ACHN (cell line): ENCODE measurements at regions not wholly inside any gene's neighbourhood (a gene's known extent, or its start where the extent isn't known, plus 50 kb on each side); places are given as distances from the start of the nearest gene placed in this dataset.
"Not testable (repeated sequence)": the region's sequence is repeated elsewhere in the genome, so short reads cannot be mapped to it uniquely, and the experiment has no call there.

Experiments used
- DNase-seq: peaks from one replicate; pipeline ENCODE4 v3.0.0-alpha.2; 2015
- in situ Hi-C: cut with HindIII; loops from 2 replicates; pipeline ENCODE4 v1.10.0; 2017; ENCODE audit warnings: low sequenced_read_pairs, low pct_ligation_motif_present, low pct_unique_long_range_greater_than_20kb

GRCh38 chr7:114095885-114096284 is 177.1 kb upstream of the PPP1R3A start:
- in situ Hi-C loops: loop anchor here (25.0 kb wide), 1 partner anchor 316 kb away; the partner anchor contains the start of gene FOXP2

DNA sequence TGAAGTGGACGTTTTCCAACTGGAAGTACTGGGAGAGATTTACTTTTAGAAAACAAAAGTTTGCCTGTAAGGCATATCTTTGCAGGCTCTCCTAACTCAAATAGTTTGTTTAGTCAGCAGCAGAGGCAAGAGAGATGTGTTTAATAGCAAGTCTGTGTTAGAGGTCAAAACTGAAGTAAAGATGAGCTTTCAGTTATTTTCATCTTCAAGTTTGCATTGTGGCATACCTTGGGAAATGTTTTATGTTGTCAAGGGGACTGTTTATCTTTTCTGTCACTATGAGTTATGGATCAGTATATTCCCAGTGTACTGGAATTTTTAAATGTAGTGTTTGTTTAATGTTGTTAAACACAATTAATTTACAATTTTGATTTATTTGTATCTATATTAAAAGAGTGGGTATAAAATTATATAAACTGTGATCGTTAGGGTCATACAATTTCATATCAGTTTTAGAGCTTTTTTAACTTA is 169.7 kb upstream of the PPP1R3A start:
- peak; percentile 17 for DNase-seq
- in situ Hi-C loops: loop anchor here (25.0 kb wide), 1 partner anchor 324 kb away; the partner anchor contains the start of gene FOXP2

More at GRCh38 chr7:114095885-114096284, 177.1 kb upstream of the PPP1R3A start:
- no peak for DNase-seq

DNA sequence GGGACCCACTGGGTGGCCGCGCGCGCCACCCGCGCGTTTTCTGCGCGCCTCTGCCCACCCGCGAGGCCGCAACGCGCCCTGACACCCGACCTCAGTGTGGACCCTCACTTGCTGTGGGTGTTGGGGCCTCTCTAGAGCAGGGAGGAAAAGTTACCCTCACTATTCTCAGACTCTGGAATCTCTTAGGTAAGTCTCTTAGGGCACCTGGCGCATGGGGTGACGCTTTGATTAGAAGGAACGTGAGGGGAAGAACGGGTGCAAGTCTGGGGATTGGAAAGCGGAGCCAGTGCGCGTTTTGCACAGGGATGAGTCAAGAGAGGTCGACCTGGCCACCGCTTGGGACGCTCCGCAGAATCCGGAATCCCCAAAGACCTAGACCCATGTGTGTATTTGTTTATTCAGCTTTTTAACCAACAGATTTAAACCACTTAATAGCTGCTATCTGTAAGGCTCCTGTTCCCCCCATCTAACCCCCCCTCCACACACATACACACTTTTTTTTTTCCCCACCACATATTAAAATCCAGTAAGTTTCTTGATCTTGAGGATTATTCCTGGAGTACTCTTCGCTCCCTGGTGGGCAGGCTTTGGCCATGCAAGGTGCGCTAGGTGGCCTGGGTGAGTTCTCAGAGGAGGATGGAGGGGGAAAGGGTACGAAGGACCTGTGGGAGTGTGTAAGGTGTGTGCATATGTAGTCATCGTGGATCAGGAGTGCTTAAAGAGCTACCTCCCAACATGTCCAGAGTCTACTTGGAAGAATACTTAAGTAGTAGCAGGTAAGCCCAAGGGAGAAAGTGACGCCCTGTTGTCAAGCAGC is 169.1 kb upstream of the PPP1R3A start:
- DNase-seq: no peak
- in situ Hi-C loops: loop anchor here (25.0 kb wide), 1 partner anchor 324 kb away; the partner anchor contains the start of gene FOXP2

- in situ Hi-C loops: loop anchor here (25.0 kb wide), 1 partner anchor 325 kb away; the partner anchor contains the start of gene FOXP2
- DNase-seq: peak; percentile 35
Measured at GRCh38 chr7:114086914-114087652, 168.3 kb upstream of the PPP1R3A start.

DNA sequence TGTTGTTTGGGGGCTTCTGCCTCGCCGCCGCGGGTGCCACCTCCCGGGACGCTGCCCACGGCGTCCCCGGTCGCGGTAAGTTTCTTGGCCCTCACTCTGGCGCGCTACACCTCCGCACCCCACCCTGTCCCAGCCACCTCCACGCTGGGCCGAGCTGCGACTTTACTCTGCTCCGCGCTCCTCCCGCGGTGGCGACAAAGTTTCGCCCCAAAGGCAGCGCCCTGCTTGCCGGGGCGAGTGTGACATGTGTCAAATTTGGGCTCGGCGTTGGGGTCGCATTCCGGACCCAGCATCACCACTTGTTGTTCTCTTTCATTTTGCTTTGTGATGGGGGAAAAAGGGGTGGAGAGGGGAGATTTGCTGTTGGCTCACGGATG is 167.7 kb upstream of the PPP1R3A start:
- in situ Hi-C loops: loop anchor here (25.0 kb wide), 1 partner anchor 326 kb away; the partner anchor contains the start of gene FOXP2
- DNase-seq: peak; percentile 37

- DNase-seq: peak; percentile 93
- in situ Hi-C loops: loop anchor here (25.0 kb wide), 1 partner anchor 326 kb away; the partner anchor contains the start of gene FOXP2
Measured at GRCh38 chr7:114085592-114086501, 167.0 kb upstream of the PPP1R3A start.

DNA sequence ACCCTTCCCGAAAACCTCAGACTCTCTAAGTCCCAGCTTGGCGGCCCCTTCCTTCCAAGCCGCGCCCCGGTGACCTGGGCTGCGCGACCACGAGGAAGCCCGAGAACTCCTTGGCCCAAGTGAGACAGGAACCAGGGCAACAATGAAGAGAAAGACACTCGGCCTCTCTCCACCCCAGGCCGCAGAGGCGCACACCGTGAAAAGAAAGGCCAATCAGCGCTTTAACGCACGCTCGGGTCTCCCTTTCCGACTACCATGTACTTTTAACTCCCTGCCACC is 166.4 kb upstream of the PPP1R3A start:
- no peak for DNase-seq
- in situ Hi-C loops: loop anchor here (25.0 kb wide), 1 partner anchor 327 kb away; the partner anchor contains the start of gene FOXP2

GRCh38 chr7:114084472-114085312 is 165.9 kb upstream of the PPP1R3A start:
- DNase-seq: peak; percentile 67
- in situ Hi-C loops: loop anchor here (25.0 kb wide), 1 partner anchor 328 kb away; the partner anchor contains the start of gene FOXP2

DNA sequence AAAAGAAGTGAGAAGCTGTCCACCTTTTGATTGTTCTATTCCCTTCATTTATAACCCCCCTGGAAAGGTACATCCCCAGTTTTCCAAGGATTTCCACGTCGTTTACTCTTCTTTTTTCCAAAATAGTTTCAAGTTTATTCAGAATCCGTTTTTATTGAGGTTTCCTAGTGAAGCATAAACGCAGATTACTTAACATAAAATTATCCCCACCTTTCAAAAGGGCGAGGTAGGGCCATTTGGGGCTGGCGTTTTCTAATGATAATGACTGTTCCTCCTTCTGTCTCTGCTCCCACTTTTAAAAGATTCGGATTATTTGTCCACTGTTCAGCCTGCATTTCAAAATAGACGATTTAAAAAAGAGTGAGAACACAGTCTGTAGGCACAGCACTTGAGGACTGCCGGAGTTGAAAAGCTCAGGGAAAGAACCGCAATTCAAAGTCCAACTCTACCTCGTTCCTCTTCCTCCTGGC is 165.2 kb upstream of the PPP1R3A start:
- in situ Hi-C loops: loop anchor here (25.0 kb wide), 1 partner anchor 328 kb away; the partner anchor contains the start of gene FOXP2
- no peak for DNase-seq

DNA sequence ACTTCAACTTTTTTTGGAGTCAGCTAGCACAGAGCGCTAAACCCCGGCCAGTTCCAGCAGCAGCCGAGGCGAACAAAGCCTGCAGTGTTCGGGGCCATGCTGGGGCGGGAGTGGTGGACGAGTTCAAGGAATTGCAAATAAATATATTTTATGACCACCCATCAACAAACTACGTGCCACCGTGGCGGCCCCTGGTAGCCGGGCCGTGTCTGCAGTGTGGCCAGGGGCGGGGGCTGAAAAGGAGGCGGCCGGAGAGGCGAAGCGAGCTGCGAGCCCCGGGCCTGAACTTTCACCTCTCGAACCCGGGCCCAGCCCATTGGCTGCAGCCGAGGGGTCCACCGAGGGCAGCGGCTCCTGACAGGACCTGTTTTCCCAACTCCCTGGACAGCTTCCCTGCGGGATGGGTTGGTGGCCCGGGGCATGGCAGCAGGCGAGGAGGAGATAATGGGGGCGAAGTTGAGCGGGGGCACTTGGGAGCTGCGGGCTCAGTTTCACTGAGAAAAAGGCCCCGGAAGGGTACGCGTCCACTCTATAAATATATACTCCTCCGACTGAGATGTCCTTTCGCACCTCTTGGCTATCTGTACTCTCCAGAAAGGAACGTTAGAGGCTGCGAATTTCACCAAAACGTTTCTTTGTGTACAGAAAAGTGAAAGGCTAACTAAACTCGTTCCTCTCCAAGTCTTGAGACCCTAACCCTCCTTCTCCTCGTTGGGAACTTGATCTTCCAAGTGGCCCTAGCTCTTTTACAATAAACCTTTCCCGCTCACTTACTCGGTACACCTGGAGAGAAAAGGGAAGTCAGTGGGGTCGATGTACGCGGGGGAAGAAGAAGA is 164.6 kb upstream of the PPP1R3A start:
- DNase-seq: no peak
- in situ Hi-C loops: loop anchor here (25.0 kb wide), 1 partner anchor 329 kb away; the partner anchor contains the start of gene FOXP2

- in situ Hi-C loops: loop anchor here (25.0 kb wide), 1 partner anchor 330 kb away; the partner anchor contains the start of gene FOXP2
- no peak for DNase-seq
Measured at GRCh38 chr7:114082642-114083165, 163.9 kb upstream of the PPP1R3A start.

GRCh38 chr7:114081606-114082425 is 163.0 kb upstream of the PPP1R3A start:
- in situ Hi-C loops: loop anchor here (25.0 kb wide), 1 partner anchor 330 kb away; the partner anchor contains the start of gene FOXP2
- DNase-seq: peak; percentile 82

- not testable (repeated sequence) for DNase-seq
- in situ Hi-C loops: loop anchor here (25.0 kb wide), 1 partner anchor 335 kb away; the partner anchor contains the start of gene FOXP2
Measured at GRCh38 chr7:114077158-114077524, 158.3 kb upstream of the PPP1R3A start.

- in situ Hi-C loops: loop anchor here (25.0 kb wide), 1 partner anchor 336 kb away; the partner anchor contains the start of gene FOXP2
- not testable (repeated sequence) for DNase-seq
Measured at GRCh38 chr7:114076392-114077157, 157.8 kb upstream of the PPP1R3A start.
